T-helper 1 cell treated with Interleukin-12 subunit alpha and Interleukin-12 subunit beta and Interleukin-4 antibody, amounts not matched to agents 30 ng/mL and 1 ng/mL, for 36 hours (primary cell): ENCODE measurements at regions not wholly inside any gene's neighbourhood (a gene's known extent, or its start where the extent isn't known, plus 50 kb on each side); places are given as distances from the start of the nearest gene placed in this dataset.
"Not testable (repeated sequence)": the region's sequence is repeated elsewhere in the genome, so short reads cannot be mapped to it uniquely, and the experiment has no call there.

Source experiments
- intact Hi-C: fragments of 100-400 bp; cut with micrococcal nuclease; formaldehyde crosslinking; loops from one replicate; pipeline ENCODE4 v1.15.1; 2024

GRCh38 chr11:134949121-134950090 lies 537.4 kb upstream of the B3GAT1 start:
- intact Hi-C loops: no loop called here

DNA sequence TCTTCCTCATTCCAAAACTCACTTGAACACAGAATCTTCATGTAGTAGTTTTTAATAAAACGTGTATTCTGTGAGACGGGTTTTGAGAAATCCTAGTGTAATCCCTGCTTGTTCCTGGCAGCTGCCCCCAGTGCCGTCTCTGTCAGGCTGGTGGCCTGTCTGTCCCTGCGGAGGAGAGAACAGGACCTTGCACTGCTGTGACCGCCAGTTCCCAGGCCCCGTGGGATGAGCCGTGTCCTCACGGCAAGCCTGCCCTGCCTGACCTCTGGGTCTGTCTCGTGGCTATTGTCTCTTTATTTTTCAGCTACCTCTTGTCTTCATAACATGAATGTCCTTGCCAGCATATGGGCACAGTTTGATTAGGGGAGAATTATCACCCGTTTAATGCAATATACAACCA lies 535.5 kb upstream of the B3GAT1 start:
- intact Hi-C loops: no loop called here

GRCh38 chr11:134945993-134946392 lies 534.0 kb upstream of the B3GAT1 start:
- intact Hi-C loops: no loop called here

DNA sequence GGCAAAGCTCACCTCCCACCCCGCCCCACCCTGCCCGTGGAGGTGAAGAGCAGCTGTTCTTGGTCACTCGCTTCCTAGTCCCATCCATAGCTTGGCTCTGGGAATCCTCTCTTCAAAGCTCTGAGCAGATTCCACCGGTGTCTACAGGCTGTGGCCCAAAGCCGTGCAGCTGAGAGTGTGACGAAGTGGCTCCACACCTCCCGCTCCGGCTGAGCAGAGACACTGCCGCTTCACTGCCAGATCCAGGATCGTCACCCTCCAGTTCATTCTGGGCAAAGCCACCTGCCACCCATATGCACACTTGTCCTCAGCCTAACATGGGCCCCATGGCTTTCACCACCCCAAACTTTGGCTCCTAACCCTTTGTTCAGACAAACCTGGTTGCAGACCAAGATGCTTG lies 532.9 kb upstream of the B3GAT1 start:
- intact Hi-C loops: no loop called here

DNA sequence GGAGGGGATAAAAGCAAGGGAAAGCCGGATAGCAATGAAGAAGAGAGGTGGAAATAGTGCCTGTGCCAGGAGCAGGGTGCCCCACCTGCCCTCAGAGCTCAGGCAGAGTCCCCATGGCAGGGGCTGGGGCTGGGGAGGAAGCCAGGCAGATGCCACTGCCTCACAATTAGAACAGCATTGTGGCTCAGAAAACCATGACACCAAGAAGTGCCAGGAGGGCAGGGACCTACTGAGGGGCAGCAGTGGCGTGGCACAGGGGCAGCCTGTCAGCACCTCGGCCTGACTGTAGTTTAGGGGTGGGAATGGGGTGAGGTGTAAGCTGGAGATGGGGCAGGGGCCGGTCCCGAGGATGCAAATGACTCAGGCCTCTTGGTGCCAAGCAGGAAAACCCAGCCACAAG lies 532.1 kb upstream of the B3GAT1 start:
- intact Hi-C loops: no loop called here

GRCh38 chr11:134943544-134943943 lies 531.5 kb upstream of the B3GAT1 start:
- intact Hi-C loops: no loop called here

- intact Hi-C loops: no loop called here
These were observed 530.6 kb upstream of the B3GAT1 start for GRCh38 chr11:134942681-134943080.

DNA sequence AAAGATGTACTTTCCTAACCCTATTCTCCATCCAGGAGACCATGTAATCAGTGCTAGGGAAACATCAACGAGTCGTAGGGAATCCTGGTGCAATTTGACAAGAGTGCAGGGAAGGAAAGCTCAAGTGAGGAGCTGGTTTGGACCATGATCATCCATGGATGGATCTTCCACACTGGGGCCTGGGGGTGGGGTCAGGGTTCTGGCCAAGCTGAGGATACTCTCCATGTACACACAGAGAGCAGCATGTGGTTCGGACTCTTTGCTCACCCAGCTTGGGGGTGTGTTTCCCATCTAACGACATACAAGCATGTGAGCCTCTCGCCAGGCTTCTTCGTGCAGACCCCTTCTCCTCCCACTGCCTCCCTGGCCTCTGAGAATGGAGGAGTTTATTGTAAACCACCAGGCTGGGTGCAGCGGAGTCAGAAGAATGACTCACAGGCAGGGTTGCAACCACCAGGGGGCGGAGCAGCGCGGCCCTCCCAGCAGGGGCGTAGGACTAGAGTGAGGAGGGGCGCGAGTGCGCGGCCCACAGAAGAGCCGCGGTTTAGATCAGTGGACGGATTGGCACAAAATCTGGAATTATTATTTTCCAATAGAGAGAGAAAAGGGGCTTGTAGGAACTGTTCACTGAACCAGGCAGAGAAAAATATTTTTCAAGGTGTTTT lies 530.0 kb upstream of the B3GAT1 start:
- intact Hi-C loops: not testable (repeated sequence)

GRCh38 chr11:134941326-134941725 lies 529.3 kb upstream of the B3GAT1 start:
- intact Hi-C loops: no loop called here

- intact Hi-C loops: no loop called here
These were observed 528.5 kb upstream of the B3GAT1 start for GRCh38 chr11:134940441-134941126.

DNA sequence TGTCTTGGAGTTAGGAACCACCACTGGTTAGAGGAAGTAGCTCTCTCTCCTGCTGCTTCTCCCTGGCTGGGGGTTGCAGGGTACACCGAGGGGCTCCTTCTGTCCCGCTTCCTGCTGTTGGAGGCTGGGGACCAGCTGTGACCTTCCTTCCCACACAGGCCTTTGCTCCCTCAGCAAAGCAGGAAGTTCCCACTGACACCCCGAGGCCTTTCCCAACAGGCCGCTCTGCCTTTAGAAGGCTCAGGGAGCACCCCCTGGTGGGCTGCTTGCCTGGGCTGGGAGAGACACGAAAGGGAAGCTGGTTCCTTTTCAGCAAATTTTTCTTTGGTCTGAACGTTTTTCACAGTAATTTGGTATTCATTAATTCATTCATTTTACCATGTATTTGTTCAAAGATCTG lies 527.9 kb upstream of the B3GAT1 start:
- intact Hi-C loops: no loop called here

- intact Hi-C loops: no loop called here
These were observed 527.0 kb upstream of the B3GAT1 start for GRCh38 chr11:134939031-134939430.

GRCh38 chr11:134938212-134938611 lies 526.2 kb upstream of the B3GAT1 start:
- intact Hi-C loops: no loop called here

GRCh38 chr11:134937193-134937592 lies 525.2 kb upstream of the B3GAT1 start:
- intact Hi-C loops: not testable (repeated sequence)

DNA sequence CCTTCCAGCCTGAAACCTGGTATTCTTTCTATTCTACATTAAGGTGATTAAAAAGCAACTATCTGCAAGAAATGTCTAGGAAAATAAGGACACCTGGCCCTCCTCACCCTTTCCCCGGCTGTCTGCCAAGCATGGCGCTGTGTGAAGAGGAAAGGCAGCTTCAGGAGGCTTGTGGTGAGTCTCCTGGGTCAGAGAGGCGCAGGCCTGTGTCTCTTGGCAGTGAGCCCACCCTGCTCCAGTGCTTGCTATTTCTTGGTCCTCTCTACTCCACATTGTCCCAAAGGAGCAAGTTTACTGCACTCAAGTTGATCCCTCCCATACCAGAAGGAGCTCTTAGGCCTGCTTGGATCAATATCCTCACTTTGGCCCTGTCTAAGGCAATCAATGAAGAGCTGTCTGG lies 520.7 kb upstream of the B3GAT1 start:
- intact Hi-C loops: no loop called here

- intact Hi-C loops: no loop called here
These were observed 513.4 kb upstream of the B3GAT1 start for GRCh38 chr11:134925432-134925831.

GRCh38 chr11:134923441-134923840 lies 511.4 kb upstream of the B3GAT1 start:
- intact Hi-C loops: no loop called here

GRCh38 chr11:134921938-134922337 lies 509.9 kb upstream of the B3GAT1 start:
- intact Hi-C loops: no loop called here

- intact Hi-C loops: no loop called here
These were observed 509.0 kb upstream of the B3GAT1 start for GRCh38 chr11:134920851-134921608.

DNA sequence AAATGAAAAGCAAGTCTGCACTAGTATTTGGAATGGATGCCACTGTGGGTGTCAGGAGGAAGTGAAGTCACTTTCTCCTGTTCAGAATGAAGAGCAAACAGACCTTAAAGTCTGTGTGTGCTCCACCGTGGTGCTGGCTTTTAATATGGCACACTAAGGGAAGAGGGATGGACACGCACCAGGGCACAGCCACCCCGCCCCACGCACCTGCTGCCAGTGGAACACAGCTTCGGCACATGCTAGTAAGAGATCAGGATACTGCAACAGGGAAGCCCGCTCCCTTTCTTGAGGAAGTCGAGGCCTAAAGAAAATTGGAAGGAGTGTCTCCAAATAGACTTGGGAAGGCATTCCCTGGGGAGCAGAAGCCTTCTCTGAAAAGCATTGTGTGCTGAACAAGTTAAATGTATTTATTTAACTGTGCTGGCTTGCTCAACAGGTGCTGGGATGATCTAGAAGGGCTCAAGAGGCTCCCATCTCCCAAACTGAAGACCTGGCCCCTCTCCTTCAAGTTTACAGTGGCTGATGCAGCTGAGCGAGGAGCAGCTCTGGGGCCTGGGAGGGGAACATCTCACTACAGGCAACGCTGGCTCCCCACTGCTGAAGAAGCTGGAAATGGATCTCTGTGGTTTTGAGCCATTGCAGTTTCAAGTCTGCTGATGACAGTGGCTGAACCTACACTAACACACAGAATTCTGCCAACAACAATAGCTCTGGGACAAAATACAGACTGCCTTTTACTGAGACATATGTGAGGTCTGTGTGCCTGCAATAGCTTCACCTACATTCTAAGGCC lies 504.6 kb upstream of the B3GAT1 start:
- intact Hi-C loops: no loop called here

DNA sequence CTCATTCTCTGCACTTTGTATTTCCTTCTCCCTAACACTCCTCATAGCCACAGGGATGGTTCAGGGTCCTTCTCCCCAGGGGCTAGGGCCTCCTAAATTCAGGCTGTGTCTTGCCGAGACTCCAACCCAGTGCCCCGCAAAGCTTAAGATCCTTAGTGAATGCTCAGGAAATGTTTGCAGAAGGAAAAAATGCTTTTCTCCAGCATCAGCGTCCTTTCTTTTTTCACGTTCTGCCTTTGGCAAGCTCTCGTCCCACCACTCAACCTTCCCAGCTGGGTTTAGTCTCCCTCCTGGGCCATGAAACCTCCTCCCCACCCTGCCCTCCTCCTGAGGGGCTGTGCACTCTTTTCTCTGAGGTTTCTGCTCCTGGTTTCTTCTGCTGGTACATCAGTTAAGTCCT lies 503.8 kb upstream of the B3GAT1 start:
- intact Hi-C loops: no loop called here
